ENCODE measurements at regions not wholly inside any gene's neighbourhood (a gene's known extent, or its start where the extent isn't known, plus 50 kb on each side); places are given as distances from the start of the nearest gene placed in this dataset.

GRCh38 chr11:29842061-29842460 is 174.8 kb downstream of the KCNA4 start:
- DNase-seq: no peak
- intact Hi-C loops (cut with micrococcal nuclease): no loop called here

DNA sequence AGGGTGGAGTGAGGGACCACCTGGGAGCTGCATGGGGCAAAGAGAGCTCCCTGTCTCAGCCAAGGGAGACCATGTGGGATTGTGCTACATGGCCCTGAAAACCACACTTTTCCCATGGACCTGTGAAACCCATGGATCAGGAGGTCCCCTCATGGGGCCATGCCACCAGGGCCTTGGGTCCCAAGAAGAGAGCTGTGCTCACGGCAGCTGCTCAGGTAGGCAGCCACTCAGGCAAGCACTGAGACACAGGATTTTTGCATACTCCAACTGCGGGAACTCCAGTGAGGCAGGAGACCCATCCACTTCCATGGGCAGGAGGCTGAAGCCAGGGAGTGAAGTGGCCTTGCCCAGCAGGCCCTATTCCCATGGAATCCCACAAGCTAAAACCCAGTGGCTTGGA is 190.0 kb downstream of the KCNA4 start:
- Histone ChIP-seq H3K27ac (replicated peaks) (no peak overlapping the region), H3K9me3 (replicated peaks) (no peaks in the 10 kb centered on the region), H3K4me3 (no peak overlapping the region), H3K36me3 (no peaks in the 10 kb centered on the region), H3K27me3 (ENCODE audit: low read depth) (no peaks in the 10 kb centered on the region), H3K4me1 (no peaks in the 10 kb centered on the region)
- intact Hi-C loops (cut with micrococcal nuclease): no loop called here
- no peak for DNase-seq
- TF ChIP-seq, protein P1, sequence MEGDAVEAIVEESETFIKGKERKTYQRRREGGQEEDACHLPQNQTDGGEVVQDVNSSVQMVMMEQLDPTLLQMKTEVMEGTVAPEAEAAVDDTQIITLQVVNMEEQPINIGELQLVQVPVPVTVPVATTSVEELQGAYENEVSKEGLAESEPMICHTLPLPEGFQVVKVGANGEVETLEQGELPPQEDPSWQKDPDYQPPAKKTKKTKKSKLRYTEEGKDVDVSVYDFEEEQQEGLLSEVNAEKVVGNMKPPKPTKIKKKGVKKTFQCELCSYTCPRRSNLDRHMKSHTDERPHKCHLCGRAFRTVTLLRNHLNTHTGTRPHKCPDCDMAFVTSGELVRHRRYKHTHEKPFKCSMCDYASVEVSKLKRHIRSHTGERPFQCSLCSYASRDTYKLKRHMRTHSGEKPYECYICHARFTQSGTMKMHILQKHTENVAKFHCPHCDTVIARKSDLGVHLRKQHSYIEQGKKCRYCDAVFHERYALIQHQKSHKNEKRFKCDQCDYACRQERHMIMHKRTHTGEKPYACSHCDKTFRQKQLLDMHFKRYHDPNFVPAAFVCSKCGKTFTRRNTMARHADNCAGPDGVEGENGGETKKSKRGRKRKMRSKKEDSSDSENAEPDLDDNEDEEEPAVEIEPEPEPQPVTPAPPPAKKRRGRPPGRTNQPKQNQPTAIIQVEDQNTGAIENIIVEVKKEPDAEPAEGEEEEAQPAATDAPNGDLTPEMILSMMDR (IDR thresholded peaks at IDR 0.05; ENCODE audit: borderline replicate concordance): no peak

More at GRCh38 chr11:29842061-29842460, 174.8 kb downstream of the KCNA4 start:
- Histone ChIP-seq H3K27me3 (ENCODE audit: low read depth) (no peaks in the 10 kb centered on the region), H3K27ac (replicated peaks) (no peak overlapping the region), H3K4me3 (no peak overlapping the region), H3K9me3 (replicated peaks) (no peaks in the 10 kb centered on the region), H3K4me1 (no peaks in the 10 kb centered on the region), H3K36me3 (no peaks in the 10 kb centered on the region)
- TF ChIP-seq, protein P1 (IDR thresholded peaks at IDR 0.05; ENCODE audit: borderline replicate concordance): no peak

DNA sequence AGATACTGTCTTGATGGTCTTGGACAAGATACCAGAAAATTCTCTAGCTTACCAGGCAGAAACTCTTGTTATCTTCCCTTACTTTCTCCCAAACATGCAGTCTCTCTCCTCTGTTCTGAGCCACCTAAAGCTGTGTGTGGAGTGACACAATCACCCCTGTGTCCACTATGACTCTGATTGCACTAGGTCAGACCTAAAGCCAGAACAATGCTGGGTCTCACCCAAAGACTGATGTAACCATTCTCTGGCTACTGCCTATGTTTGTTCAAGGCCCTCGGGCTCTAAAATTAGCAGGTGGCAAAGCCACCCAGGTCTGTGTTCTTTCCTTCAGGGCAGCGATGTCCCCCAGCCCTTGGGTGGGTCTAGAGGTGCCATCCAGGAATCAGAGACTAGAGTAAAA is 200.5 kb downstream of the KCNA4 start:
- TF ChIP-seq, protein P1 (IDR thresholded peaks at IDR 0.05; ENCODE audit: borderline replicate concordance): no peak
- no peak overlapping the region for H3K4me3 ChIP-seq

DNA sequence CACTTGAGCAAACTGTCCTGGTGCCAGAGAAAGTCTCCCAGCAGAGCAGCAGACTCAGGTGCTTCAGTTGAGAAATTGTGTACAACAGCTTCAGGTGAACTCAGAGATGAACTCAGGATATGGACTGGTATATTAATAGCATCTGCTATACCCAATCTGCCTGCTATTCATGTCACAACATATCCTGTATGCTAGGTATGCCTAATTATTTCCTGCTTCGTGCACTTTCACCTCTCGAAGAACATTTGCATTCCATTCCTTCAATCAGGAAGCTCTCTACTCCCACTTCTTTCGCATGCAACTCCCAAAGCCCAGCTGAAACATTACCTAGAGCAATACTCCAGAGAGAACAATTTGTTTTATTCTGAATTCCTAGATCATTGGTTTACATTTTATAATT is 207.7 kb downstream of the KCNA4 start:
- no peaks in the 10 kb centered on the region for H3K4me1 ChIP-seq
- H3K9me3 ChIP-seq (replicated peaks): peaks cover 3% of the 10 kb centered on the region
- intact Hi-C loops (cut with micrococcal nuclease): no loop called here
- no peaks in the 10 kb centered on the region for H3K36me3 ChIP-seq
- H3K27ac ChIP-seq (replicated peaks): no peak overlapping the region
- no peak for DNase-seq
- no peak overlapping the region for H3K4me3 ChIP-seq
- no peaks in the 10 kb centered on the region for H3K27me3 ChIP-seq (ENCODE audit: low read depth)
- TF ChIP-seq, protein P1 (IDR thresholded peaks at IDR 0.05; ENCODE audit: borderline replicate concordance): no peak

More for the DNA sequence above, 200.5 kb downstream of the KCNA4 start:
- H3K36me3 ChIP-seq: no peaks in the 10 kb centered on the region
- H3K4me1 ChIP-seq: no peaks in the 10 kb centered on the region
- H3K27ac ChIP-seq (replicated peaks): no peak overlapping the region
- H3K9me3 ChIP-seq (replicated peaks): peaks cover 14% of the 10 kb centered on the region
- DNase-seq: no peak
- intact Hi-C loops (cut with micrococcal nuclease): no loop called here
- no peaks in the 10 kb centered on the region for H3K27me3 ChIP-seq (ENCODE audit: low read depth)

DNA sequence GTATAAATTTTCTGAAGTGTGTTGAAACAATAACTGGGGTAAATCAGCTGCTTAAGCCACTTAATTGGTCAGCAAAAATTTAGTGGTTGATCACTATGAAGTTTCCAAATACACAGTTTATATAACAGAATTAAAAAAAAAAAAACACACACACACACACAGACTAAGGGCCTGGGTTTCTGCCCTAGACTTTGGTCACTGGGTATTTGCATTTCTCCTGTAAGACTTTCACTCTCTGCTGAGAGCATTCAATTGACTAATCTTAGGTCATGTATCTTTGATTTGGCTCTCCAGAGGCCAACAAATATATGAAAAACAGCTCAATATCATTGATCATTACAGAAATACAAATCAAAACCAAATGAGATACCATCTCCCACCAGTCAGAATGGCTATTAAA is 214.3 kb downstream of the KCNA4 start:
- TF ChIP-seq, protein P1 (IDR thresholded peaks at IDR 0.05; ENCODE audit: borderline replicate concordance): no peak
- DNase-seq: no peak
- peaks cover 6% of the 10 kb centered on the region for H3K9me3 ChIP-seq (replicated peaks)
- H3K4me1 ChIP-seq: no peaks in the 10 kb centered on the region
- H3K36me3 ChIP-seq: no peaks in the 10 kb centered on the region
- H3K4me3 ChIP-seq: no peak overlapping the region
- intact Hi-C loops (cut with micrococcal nuclease): no loop called here
- H3K27ac ChIP-seq (replicated peaks): no peak overlapping the region
- H3K27me3 ChIP-seq (ENCODE audit: low read depth): no peaks in the 10 kb centered on the region

DNA sequence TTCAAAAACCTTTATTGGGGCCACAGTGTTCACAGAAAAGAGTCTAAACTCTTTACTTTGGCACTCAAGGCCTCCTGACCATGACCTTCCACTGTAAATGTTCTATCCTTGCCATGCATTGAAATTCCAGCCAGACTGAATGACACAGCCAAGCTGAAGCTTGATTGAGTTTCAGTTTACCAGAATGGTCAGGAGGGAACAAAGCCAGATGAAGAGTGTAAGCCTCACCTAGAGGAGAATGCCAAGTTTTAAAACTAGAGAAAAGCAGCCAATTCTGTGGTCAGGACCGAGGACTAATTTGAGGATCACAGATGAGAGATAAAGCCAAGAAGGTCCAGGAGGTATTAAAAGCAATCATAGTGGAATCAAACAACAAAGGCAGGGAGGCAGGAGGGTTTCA is 215.3 kb downstream of the KCNA4 start:
- intact Hi-C loops (cut with micrococcal nuclease): no loop called here
- TF ChIP-seq, protein P1 (IDR thresholded peaks at IDR 0.05; ENCODE audit: borderline replicate concordance): no peak
- H3K27ac ChIP-seq (replicated peaks): no peak overlapping the region

More for the DNA sequence above, 215.3 kb downstream of the KCNA4 start:
- DNase-seq: no peak
- no peaks in the 10 kb centered on the region for H3K36me3 ChIP-seq
- H3K9me3 ChIP-seq (replicated peaks): peaks cover 6% of the 10 kb centered on the region
- H3K27me3 ChIP-seq (ENCODE audit: low read depth): no peaks in the 10 kb centered on the region
- H3K4me3 ChIP-seq: no peak overlapping the region
- no peaks in the 10 kb centered on the region for H3K4me1 ChIP-seq

Measured in left ventricle myocardium inferior (tissue), 1 donor.